GM13976 (cell line): ENCODE measurements at regions not wholly inside any gene's neighbourhood (a gene's known extent, or its start where the extent isn't known, plus 50 kb on each side); places are given as distances from the start of the nearest gene placed in this dataset.
"Not testable (repeated sequence)": the region's sequence is repeated elsewhere in the genome, so short reads cannot be mapped to it uniquely, and the experiment has no call there.

Experiments used
- DNase-seq: peaks from one replicate; pipeline ENCODE4 v3.0.0; 2012; ENCODE audit warnings: low spot score
- CTCF ChIP-seq: IDR thresholded peaks from 2 replicates; pipeline ENCODE4 v1.5.1; 2012; ENCODE audit warnings: borderline replicate concordance, mild to moderate bottlenecking; ENCODE audit not compliant: insufficient read depth; ENCODE audit errors: extremely low read depth, missing control alignments, control extremely low read depth
- in situ Hi-C: fragments of 300-500 bp; cut with MboI; formaldehyde crosslinking; loops from one replicate; pipeline ENCODE4 v1.12.0; 2022; ENCODE audit warnings: low sequenced_read_pairs, mixed read lengths, inconsistent platforms; ENCODE audit not compliant: unreplicated experiment

- no peak for TF ChIP-seq CTCF
- DNase-seq: no peak
- in situ Hi-C loops: no loop called here
Measured at GRCh38 chr17:68676856-68677255, 75.7 kb upstream of the FAM20A start.

- in situ Hi-C loops: no loop called here
- no peak for DNase-seq
- no peak for TF ChIP-seq CTCF
Measured at GRCh38 chr17:68675723-68676122, 74.6 kb upstream of the FAM20A start.

GRCh38 chr17:68674029-68674925, 73.1 kb upstream of the FAM20A start:
- in situ Hi-C loops: no loop called here
- TF ChIP-seq CTCF: no peak
- DNase-seq: no peak

GRCh38 chr17:68670967-68671693, 70.0 kb upstream of the FAM20A start:
- in situ Hi-C loops: no loop called here
- no peak for TF ChIP-seq CTCF
- DNase-seq: no peak

- in situ Hi-C loops, DNase-seq: not testable (repeated sequence)
Measured at GRCh38 chr17:68666438-68666837, 65.3 kb upstream of the FAM20A start.

- no peak for TF ChIP-seq CTCF
- in situ Hi-C loops: no loop called here
Measured at GRCh38 chr17:68665373-68665772, 64.2 kb upstream of the FAM20A start.

GRCh38 chr17:68662479-68662878, 61.3 kb upstream of the FAM20A start:
- in situ Hi-C loops: no loop called here
- TF ChIP-seq CTCF: no peak
- DNase-seq: no peak

More at GRCh38 chr17:68665373-68665772, 64.2 kb upstream of the FAM20A start:
- DNase-seq: no peak
